Left ventricle myocardium inferior (tissue), 1 donor: ENCODE measurements at regions not wholly inside any gene's neighbourhood (a gene's known extent, or its start where the extent isn't known, plus 50 kb on each side); places are given as distances from the start of the nearest gene placed in this dataset.

Experiments
- DNase-seq: peaks from one replicate; pipeline ENCODE4 v3.0.0-alpha.2; 2020
- H3K27ac ChIP-seq: fragments of 200-600 bp; replicated peaks from 2 replicates; pipeline ENCODE4 v1.8.0; 2021
- H3K27me3 ChIP-seq: fragments of 200-600 bp; 2 replicates; pipeline ENCODE4 v1.8.0; 2021; ENCODE audit warnings: low read depth
- H3K36me3 ChIP-seq: fragments of 200-600 bp; 2 replicates; pipeline ENCODE4 v1.8.0; 2021
- H3K4me1 ChIP-seq: fragments of 200-600 bp; 2 replicates; pipeline ENCODE4 v1.8.0; 2021
- H3K4me3 ChIP-seq: fragments of 200-600 bp; 2 replicates; pipeline ENCODE4 v1.8.0; 2021; ENCODE audit warnings: mild to moderate bottlenecking, moderate library complexity
- H3K9me3 ChIP-seq: fragments of 200-600 bp; replicated peaks from 2 replicates; pipeline ENCODE4 v1.8.0; 2021
- intact Hi-C: fragments of 100-400 bp; cut with micrococcal nuclease; formaldehyde crosslinking; loops from one replicate; pipeline ENCODE4 v1.11.0; 2022
- TF ChIP-seq, protein P1 (sequence below): fragments of 200-600 bp; IDR thresholded peaks from 2 replicates; pipeline ENCODE4 v1.8.0; 2021; ENCODE audit warnings: antibody characterized with exemption, mild to moderate bottlenecking, borderline replicate concordance
- donor health status: DM: no; HTN: yes; CAD: no; lungs with severe emphysema.

DNA sequence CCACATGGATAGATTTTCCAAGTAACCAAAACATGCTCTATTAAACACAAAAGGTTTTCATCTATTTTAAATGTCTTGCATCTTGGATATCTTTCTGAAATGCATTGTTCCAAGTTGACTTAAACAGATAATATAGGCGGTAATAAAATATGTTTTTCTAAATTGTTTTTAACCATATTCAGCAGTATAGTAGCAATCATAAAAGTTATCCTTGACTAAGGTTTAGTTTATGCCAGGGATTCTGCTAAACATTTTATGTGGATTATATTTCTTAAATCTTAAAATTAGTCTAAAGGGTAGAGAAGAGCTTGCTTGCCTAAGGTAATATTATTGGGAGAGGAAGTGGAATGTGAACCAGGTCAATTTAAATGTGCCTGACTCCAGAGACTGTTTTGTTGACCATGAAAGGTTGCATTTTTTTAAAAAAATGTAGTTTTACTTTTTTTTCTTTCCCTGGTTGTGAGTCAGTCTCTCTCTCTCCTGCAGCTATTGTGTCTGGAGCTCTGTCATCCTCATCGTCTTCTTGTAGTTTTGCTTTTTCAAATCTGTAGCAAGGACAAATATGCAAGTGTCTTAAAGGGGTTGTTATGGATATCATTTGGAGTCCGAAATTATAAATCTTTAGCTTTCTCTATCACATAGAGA, 309.1 kb upstream of the COL3A1 start:
- Histone ChIP-seq H3K4me1 (no peaks in the 10 kb centered on the region), H3K4me3 (no peak overlapping the region), H3K36me3 (no peaks in the 10 kb centered on the region), H3K27me3 (no peaks in the 10 kb centered on the region), H3K9me3 (peaks cover 4% of the 10 kb centered on the region), H3K27ac (no peak overlapping the region)
- intact Hi-C loops, result no loop called here
- DNase-seq, result no peak
- TF ChIP-seq, protein P1, sequence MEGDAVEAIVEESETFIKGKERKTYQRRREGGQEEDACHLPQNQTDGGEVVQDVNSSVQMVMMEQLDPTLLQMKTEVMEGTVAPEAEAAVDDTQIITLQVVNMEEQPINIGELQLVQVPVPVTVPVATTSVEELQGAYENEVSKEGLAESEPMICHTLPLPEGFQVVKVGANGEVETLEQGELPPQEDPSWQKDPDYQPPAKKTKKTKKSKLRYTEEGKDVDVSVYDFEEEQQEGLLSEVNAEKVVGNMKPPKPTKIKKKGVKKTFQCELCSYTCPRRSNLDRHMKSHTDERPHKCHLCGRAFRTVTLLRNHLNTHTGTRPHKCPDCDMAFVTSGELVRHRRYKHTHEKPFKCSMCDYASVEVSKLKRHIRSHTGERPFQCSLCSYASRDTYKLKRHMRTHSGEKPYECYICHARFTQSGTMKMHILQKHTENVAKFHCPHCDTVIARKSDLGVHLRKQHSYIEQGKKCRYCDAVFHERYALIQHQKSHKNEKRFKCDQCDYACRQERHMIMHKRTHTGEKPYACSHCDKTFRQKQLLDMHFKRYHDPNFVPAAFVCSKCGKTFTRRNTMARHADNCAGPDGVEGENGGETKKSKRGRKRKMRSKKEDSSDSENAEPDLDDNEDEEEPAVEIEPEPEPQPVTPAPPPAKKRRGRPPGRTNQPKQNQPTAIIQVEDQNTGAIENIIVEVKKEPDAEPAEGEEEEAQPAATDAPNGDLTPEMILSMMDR, result no peak

DNA sequence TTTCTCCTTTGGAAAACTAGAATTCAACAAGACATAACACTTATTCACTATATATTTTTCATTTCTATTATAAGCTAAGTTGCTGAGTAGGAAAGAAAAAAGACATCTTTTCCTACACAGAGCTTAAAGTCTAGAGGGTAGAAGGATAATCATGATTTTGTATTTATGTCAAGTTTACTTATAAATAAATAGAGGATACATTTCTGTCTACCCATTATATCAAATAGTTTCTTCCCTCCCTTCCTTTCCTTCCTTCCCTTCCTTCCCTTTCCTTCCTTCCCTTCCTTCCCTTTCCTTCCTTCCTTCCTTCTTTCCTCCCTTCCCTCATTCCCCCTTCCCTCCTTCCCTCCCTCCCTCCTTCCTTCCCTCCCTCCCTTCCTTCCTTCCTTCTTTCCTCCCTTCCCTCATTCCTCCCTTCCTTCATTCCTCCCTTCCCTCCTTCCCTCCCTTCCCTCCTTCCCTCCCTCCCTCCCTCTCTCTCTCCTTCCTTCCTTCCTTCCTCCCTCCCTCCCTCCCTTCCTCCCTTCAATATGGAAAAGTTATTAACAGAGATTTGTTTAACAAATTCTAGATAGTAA, 308.4 kb upstream of the COL3A1 start:
- peaks cover 4% of the 10 kb centered on the region for H3K9me3 ChIP-seq
- no peak overlapping the region for H3K4me3 ChIP-seq
- intact Hi-C loops, result no loop called here
- TF ChIP-seq, protein P1, result no peak
- H3K36me3 ChIP-seq, result no peaks in the 10 kb centered on the region
- no peak overlapping the region for H3K27ac ChIP-seq
- no peaks in the 10 kb centered on the region for H3K27me3 ChIP-seq
- DNase-seq, result no peak
- no peaks in the 10 kb centered on the region for H3K4me1 ChIP-seq

DNA sequence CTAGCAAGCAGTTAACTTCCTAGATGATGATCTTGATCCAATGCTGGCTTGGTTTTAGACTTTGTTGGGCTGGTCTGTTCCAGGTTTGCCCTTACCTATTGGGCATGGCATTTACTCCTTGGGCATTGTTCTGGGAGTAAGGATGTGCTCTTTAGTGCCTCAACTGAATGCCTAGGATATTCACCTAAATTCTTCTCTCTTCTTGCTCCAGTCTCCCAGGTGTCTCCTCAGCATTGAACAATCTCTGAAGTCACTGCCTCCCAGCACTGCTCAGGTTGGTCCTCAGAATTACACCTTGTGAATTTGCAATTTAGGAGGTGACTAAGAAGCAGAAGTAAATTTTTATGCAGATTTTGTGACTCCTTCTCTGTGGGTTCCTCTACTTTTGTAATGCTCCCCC, 307.7 kb upstream of the COL3A1 start:
- intact Hi-C loops, result no loop called here
- Histone ChIP-seq H3K9me3 (no peaks in the 10 kb centered on the region), H3K4me1 (no peaks in the 10 kb centered on the region), H3K27ac (no peak overlapping the region), H3K36me3 (no peaks in the 10 kb centered on the region), H3K27me3 (no peaks in the 10 kb centered on the region), H3K4me3 (no peak overlapping the region)
- TF ChIP-seq, protein P1, result no peak
- DNase-seq, result no peak

DNA sequence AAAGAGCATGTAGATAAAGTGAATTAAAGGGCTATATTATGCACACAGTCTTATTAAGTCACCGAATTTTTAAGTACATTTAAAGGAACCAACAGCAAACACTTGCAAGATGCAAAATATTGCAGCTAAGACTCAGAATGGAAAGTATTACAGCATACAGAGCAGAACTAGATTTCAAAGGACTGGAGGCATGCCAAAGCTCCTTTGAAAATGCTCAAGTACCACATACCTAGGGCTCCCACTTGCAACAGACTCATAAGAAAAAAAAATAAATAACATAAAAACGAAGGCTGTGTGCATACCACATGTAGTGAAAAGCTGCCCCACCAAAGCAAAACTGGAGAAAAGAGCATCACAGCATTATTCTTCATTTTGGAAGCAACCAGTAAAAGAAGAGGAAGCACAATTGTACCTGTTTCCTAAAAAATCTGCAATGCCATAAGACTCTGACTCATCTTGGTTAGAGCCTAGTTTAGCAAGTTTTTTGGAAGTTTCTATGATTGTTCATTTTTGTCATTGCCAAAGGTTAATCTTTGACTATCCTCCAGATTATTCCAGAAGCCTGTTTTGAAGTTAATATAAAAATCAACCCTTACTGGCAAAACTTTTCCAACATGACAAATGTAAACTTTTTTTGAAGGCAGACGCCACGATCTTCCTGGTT, 306.0 kb upstream of the COL3A1 start:
- intact Hi-C loops, result no loop called here
- Histone ChIP-seq H3K4me3 (no peak overlapping the region), H3K9me3 (no peaks in the 10 kb centered on the region), H3K4me1 (no peaks in the 10 kb centered on the region), H3K27me3 (no peaks in the 10 kb centered on the region), H3K36me3 (no peaks in the 10 kb centered on the region), H3K27ac (no peak overlapping the region)
- TF ChIP-seq, protein P1, result no peak
- no peak for DNase-seq

DNA sequence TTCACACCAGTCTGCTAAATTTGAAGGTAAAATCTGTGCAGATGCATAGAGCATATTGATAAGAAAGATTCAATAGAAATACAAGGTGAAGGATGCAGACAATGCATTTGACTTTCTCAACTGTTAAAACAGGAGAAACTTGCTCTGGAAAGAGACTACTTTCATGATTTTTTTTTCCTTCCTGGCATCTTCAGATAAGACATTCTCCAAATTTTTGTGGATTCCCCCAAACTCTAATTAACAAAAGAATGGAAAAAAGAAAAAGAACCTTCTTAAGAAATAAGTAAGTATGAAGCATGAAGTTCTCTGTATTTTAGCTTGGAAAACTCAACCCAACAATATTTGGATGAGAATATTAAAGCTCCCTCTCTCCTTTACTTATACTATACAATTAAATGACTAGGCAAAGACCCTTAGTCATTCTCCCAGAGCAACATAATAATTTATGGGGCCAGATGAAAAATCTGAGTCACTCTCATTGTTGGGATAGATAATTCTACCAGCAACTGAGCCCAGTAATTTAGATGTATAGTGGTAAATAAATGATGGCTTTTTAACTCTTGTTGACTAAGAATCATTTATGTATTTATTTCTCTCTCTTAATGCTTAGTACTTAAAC, 298.7 kb upstream of the COL3A1 start:
- no peak for DNase-seq
- Histone ChIP-seq H3K27ac (no peak overlapping the region), H3K9me3 (no peaks in the 10 kb centered on the region), H3K27me3 (no peaks in the 10 kb centered on the region), H3K4me1 (no peaks in the 10 kb centered on the region), H3K36me3 (no peaks in the 10 kb centered on the region), H3K4me3 (no peak overlapping the region)
- TF ChIP-seq, protein P1, result no peak
- intact Hi-C loops, result no loop called here
